Endothelial cell of umbilical vein (primary cell): ENCODE measurements at regions not wholly inside any gene's neighbourhood (a gene's known extent, or its start where the extent isn't known, plus 50 kb on each side); places are given as distances from the start of the nearest gene placed in this dataset.

ENCODE experiments used
- BruUV-seq: library from RNA; stranded (reverse); fragments of 400-500 nt; replicated peaks from 2 replicates; lab custom pipeline; 2021; lab: Mats Ljungman, UMichigan
- CTCF ChIA-PET: fragments of 300-600, 350-600 bp; sonication (Branson Sonifier 250); formaldehyde crosslinking; loops from one replicate; lab custom pipeline; 2021; ENCODE audit warnings: antibody characterized with exemption, inconsistent platforms; lab: Charles Lee
- POLR2A ChIA-PET: fragments of 300-600, 350-600 bp; sonication (Branson Sonifier 250); formaldehyde crosslinking; loops from one replicate; lab custom pipeline; 2021; ENCODE audit warnings: antibody characterized with exemption, inconsistent platforms; lab: Charles Lee
- DNase-seq: peaks from one replicate; pipeline ENCODE4 v3.0.0-alpha.2; 2011; ENCODE audit warnings: low read depth, low spot score
- FAIRE-seq: peaks from 2 replicates; lab custom pipeline; 2011; peaks lifted over from hg19 to GRCh38; lab: Jason Lieb, UNC
- H2AFZ ChIP-seq: 2 replicates; pipeline ENCODE4 v1.6.0; 2012; ENCODE audit warnings: low read depth, low read length, control low read depth, inconsistent platforms
- H3K27ac ChIP-seq: 2 replicates; pipeline ENCODE4 v1.5.1; 2011; ENCODE audit warnings: low read depth, mild to moderate bottlenecking, control low read depth, low read length, moderate library complexity; ENCODE audit not compliant: insufficient read depth
- H3K27me3 ChIP-seq, 2 experiments: 2 replicates each; pipeline versions ENCODE4 v1.6.0 to v1.6.1; 2011; ENCODE audit warnings: low read length in 2 of 2, mixed read lengths in 1 of 2; ENCODE audit not compliant: control insufficient read depth in 2 of 2, insufficient read depth in 2 of 2
- H3K36me3 ChIP-seq, 2 experiments: 2 replicates in 1 of 2; 3 replicates in 1 of 2; pipeline ENCODE4 v1.5.1; 2011; ENCODE audit warnings: low read length in 2 of 2, mild to moderate bottlenecking in 1 of 2, moderate library complexity in 1 of 2; ENCODE audit not compliant: control insufficient read depth in 2 of 2, insufficient read depth in 2 of 2; ENCODE audit errors: extremely low read depth in 1 of 2
- H3K4me1 ChIP-seq: 3 replicates; pipeline ENCODE4 v1.5.1; 2011; ENCODE audit warnings: mild to moderate bottlenecking, low read length; ENCODE audit not compliant: control insufficient read depth, insufficient read depth; ENCODE audit errors: extremely low read depth
- H3K4me2 ChIP-seq: 2 replicates; pipeline ENCODE4 v1.6.1; 2011; ENCODE audit warnings: low read length, control low read depth, mixed read lengths; ENCODE audit not compliant: insufficient read depth
- H3K4me3 ChIP-seq, 3 experiments: fragments of 200-600 bp in 1 of 3; sonication (generic), shearing (Covaris generic) in 1 of 3; replicated peaks in 1 of 3; 2 replicates each; pipeline ENCODE4 v1.5.1; 2011 to 2016; ENCODE audit warnings: control low read depth in 3 of 3, low read length in 3 of 3, mild to moderate bottlenecking in 2 of 3, inconsistent platforms in 1 of 3, low read depth in 1 of 3, moderate library complexity in 1 of 3; ENCODE audit not compliant: insufficient read depth in 1 of 3
- H3K79me2 ChIP-seq: 2 replicates; pipeline ENCODE4 v1.6.0; 2012; ENCODE audit warnings: low read length, inconsistent platforms; ENCODE audit not compliant: control insufficient read depth, insufficient read depth
- H3K9ac ChIP-seq: replicated peaks from 2 replicates; pipeline ENCODE3; 2011; ENCODE audit warnings: low read length, control low read depth; ENCODE audit not compliant: insufficient read depth; ENCODE audit errors: extremely low read depth
- H3K9me1 ChIP-seq: replicated peaks from 3 replicates; pipeline ENCODE4 v1.6.0; 2011; ENCODE audit warnings: mild to moderate bottlenecking, low read length; ENCODE audit not compliant: control insufficient read depth, insufficient read depth; ENCODE audit errors: extremely low read depth
- H3K9me3 ChIP-seq: replicated peaks from 2 replicates; pipeline ENCODE4 v1.5.1; 2012; ENCODE audit warnings: low read length, inconsistent platforms; ENCODE audit not compliant: control insufficient read depth, insufficient read depth
- H4K20me1 ChIP-seq: replicated peaks from 2 replicates; pipeline ENCODE3; 2011; ENCODE audit warnings: mild to moderate bottlenecking, low read length; ENCODE audit not compliant: control insufficient read depth, insufficient read depth; ENCODE audit errors: extremely low read depth
- EZH2 ChIP-seq: IDR thresholded peaks from 2 replicates; pipeline ENCODE4 v1.6.1; 2012; ENCODE audit warnings: borderline replicate concordance, low read depth, mild to moderate bottlenecking, moderate library complexity, low read length, inconsistent platforms; ENCODE audit not compliant: severe bottlenecking
- FOS ChIP-seq: IDR thresholded peaks from 2 replicates; pipeline ENCODE4 v1.6.1; 2011; ENCODE audit warnings: mild to moderate bottlenecking, low read length, moderate library complexity, borderline replicate concordance; ENCODE audit not compliant: insufficient read depth
- GATA2 ChIP-seq: IDR thresholded peaks from 2 replicates; pipeline ENCODE4 v1.7.0; 2011; ENCODE audit warnings: low read depth, mild to moderate bottlenecking, moderate library complexity, mixed read lengths, low read length; ENCODE audit not compliant: insufficient read length, insufficient read depth
- JUN ChIP-seq: IDR thresholded peaks from 2 replicates; pipeline ENCODE4 v1.6.1; 2011; ENCODE audit warnings: borderline replicate concordance, low read depth; ENCODE audit not compliant: insufficient read length, insufficient read depth
- MYC ChIP-seq: IDR thresholded peaks from one replicate; pipeline ENCODE4 v1.6.1; 2011; ENCODE audit warnings: mild to moderate bottlenecking, low read depth, low read length
- POLR2A ChIP-seq: IDR thresholded peaks from 2 replicates; pipeline ENCODE4 v1.6.1; 2012; ENCODE audit warnings: low read depth, mild to moderate bottlenecking, control low read depth, low read length
- POLR2AphosphoS5 ChIP-seq: IDR thresholded peaks from 2 replicates; pipeline ENCODE4 v1.6.1; 2012; ENCODE audit warnings: low read depth, mild to moderate bottlenecking, control low read depth, low read length, moderate library complexity; ENCODE audit not compliant: insufficient read depth
- dilution Hi-C: fragments of 300-500 bp; cut with MboI; formaldehyde crosslinking; loops from one replicate; pipeline ENCODE4 v1.15.0; 2019; ENCODE audit warnings: low sequenced_read_pairs; ENCODE audit not compliant: extremely low pct_ligation_motif_present
- intact Hi-C: fragments of 100-400 bp; cut with micrococcal nuclease; formaldehyde crosslinking; loops from one replicate; pipeline ENCODE4 v1.10.0; 2022
- TF ChIP-seq, protein P1 (sequence below): IDR thresholded peaks from 2 replicates; pipeline ENCODE4 v1.6.1; 2011; ENCODE audit not compliant: insufficient read depth, insufficient read length
- TF ChIP-seq, protein P2 (sequence below), 2 donors: IDR thresholded peaks; 1 replicate in 1 of 2; 2 replicates in 1 of 2; pipeline ENCODE4 v1.5.1; 2011; ENCODE audit warnings: low read length in 2 of 2, mild to moderate bottlenecking in 2 of 2, moderate library complexity in 2 of 2, control low read depth in 1 of 2, inconsistent platforms in 1 of 2, low read depth in 1 of 2; ENCODE audit not compliant: insufficient read depth in 1 of 2; ENCODE audit errors: extremely low read depth in 1 of 2

DNA sequence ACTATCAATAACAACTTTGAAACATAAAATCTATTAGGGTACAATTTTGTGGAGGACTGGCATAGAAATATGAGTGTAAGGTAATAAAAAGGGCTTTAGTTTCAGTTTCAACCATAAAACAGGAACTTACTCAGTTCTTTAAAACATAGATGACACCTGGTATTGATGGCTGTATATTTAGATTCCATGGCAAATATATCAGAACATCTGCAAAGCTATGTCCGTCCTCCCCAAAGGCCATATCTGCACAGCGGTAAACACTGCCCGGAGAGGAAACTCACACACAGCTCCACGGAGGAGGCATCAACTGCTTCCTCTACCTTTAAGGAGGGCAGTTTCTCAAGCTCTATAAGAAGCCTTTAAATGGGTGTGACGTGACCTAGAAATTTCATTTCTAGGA, 993.3 kb downstream of the BRD1 start:
- DNase-seq (no peak), FAIRE-seq (no peak)
- Histone ChIP-seq H4K20me1 (no peaks in the 10 kb centered on the region), H3K9ac (no peak overlapping the region), H3K4me3 (no peak overlapping the region), H3K27ac (no peak overlapping the region), H2AFZ (no peak overlapping the region), H3K4me2 (no peak overlapping the region), H3K9me3 (peaks cover 4% of the 10 kb centered on the region), H3K79me2 (no peaks in the 10 kb centered on the region), H3K9me1 (no peaks in the 10 kb centered on the region), H3K4me1 (no peaks in the 10 kb centered on the region), H3K27me3 (no peaks in the 10 kb centered on the region), H3K36me3 (no peaks in the 10 kb centered on the region)
- CTCF ChIA-PET = no interaction called here
- dilution Hi-C loops (no loop called here), intact Hi-C loops (no loop called here)
- no TSS peak for BruUV-seq
- POLR2A ChIA-PET = no interaction called here
- no peak for TF ChIP-seq JUN
- TF ChIP-seq, protein P1, sequence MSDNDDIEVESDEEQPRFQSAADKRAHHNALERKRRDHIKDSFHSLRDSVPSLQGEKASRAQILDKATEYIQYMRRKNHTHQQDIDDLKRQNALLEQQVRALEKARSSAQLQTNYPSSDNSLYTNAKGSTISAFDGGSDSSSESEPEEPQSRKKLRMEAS = no peak

DNA sequence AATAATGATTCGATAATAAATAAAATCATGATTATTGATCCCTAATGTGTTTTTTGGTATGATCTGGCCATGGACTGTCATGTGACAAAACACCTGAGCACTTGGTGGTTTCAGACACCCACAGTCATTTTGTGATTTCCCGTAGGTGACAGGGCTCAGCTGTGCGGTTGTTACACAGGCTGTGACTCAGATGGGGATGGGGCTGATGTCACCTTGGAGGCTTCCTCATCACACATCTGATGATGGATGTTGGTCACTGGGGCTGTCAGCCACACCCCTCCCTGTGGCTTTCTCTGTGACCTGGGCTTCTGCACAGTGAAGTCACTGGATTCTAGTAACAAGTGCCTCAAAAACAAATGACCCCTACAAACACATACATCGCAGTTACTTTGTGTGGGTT, 995.1 kb downstream of the BRD1 start:
- no peak for DNase-seq

More for the DNA sequence above, 995.1 kb downstream of the BRD1 start:
- FAIRE-seq = no peak
- H3K79me2 ChIP-seq = no peaks in the 10 kb centered on the region
- dilution Hi-C loops (no loop called here), intact Hi-C loops (no loop called here)
- CTCF ChIA-PET = no interaction called here
- peaks cover 5% of the 10 kb centered on the region for H3K9me3 ChIP-seq
- POLR2A ChIA-PET = no interaction called here
- no TSS peak for BruUV-seq
- no peaks in the 10 kb centered on the region for H3K36me3 ChIP-seq
- no peaks in the 10 kb centered on the region for H3K9me1 ChIP-seq
- no peak overlapping the region for H3K4me2 ChIP-seq
- no peak overlapping the region for H3K4me3 ChIP-seq
- H2AFZ ChIP-seq = no peak overlapping the region
- no peaks in the 10 kb centered on the region for H3K4me1 ChIP-seq
- H3K27ac ChIP-seq = no peak overlapping the region
- H4K20me1 ChIP-seq = no peaks in the 10 kb centered on the region
- H3K9ac ChIP-seq = no peak overlapping the region
- no peak for TF ChIP-seq FOS
- no peak for TF ChIP-seq JUN
- TF ChIP-seq EZH2 = no peak
- TF ChIP-seq POLR2AphosphoS5 = no peak
- TF ChIP-seq, protein P1 = no peak
- TF ChIP-seq POLR2A = no peak
- TF ChIP-seq GATA2 = no peak
- TF ChIP-seq MYC = no peak
- TF ChIP-seq, protein P2, sequence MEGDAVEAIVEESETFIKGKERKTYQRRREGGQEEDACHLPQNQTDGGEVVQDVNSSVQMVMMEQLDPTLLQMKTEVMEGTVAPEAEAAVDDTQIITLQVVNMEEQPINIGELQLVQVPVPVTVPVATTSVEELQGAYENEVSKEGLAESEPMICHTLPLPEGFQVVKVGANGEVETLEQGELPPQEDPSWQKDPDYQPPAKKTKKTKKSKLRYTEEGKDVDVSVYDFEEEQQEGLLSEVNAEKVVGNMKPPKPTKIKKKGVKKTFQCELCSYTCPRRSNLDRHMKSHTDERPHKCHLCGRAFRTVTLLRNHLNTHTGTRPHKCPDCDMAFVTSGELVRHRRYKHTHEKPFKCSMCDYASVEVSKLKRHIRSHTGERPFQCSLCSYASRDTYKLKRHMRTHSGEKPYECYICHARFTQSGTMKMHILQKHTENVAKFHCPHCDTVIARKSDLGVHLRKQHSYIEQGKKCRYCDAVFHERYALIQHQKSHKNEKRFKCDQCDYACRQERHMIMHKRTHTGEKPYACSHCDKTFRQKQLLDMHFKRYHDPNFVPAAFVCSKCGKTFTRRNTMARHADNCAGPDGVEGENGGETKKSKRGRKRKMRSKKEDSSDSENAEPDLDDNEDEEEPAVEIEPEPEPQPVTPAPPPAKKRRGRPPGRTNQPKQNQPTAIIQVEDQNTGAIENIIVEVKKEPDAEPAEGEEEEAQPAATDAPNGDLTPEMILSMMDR (IDR thresholded peaks at IDR 0.05; ENCODE audit: extremely low read depth in 1 of 2, insufficient read depth in 1 of 2, low read depth in 1 of 2, low read length in 2 of 2) = no peak
- H3K27me3 ChIP-seq = no peaks in the 10 kb centered on the region
